ENCODE measurements at regions not wholly inside any gene's neighbourhood (a gene's known extent, or its start where the extent isn't known, plus 50 kb on each side); places are given as distances from the start of the nearest gene placed in this dataset.

DNA sequence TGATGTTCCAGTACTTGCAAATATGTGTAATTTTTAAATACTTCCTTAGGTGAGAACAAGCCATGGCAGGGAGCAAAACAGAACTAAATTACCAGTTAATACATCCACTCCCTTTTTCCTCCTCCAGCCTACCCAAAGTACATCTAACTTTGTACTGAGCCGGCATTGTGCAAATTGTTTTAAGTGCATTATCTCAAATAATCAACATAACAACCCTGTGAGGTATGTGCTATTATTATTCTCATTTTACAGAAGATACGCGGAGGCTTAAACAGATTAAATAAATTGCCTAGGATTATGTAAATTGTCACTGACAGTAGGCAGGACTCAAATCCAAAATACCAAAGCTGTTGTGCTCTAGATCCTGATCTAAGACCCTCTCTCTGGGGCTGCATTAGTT is 55.5 kb upstream of the KLF4 start:
- H3K4me3 ChIP-seq (ENCODE audit: low read depth, low read length): no peak overlapping the region
- TF ChIP-seq, protein P1, sequence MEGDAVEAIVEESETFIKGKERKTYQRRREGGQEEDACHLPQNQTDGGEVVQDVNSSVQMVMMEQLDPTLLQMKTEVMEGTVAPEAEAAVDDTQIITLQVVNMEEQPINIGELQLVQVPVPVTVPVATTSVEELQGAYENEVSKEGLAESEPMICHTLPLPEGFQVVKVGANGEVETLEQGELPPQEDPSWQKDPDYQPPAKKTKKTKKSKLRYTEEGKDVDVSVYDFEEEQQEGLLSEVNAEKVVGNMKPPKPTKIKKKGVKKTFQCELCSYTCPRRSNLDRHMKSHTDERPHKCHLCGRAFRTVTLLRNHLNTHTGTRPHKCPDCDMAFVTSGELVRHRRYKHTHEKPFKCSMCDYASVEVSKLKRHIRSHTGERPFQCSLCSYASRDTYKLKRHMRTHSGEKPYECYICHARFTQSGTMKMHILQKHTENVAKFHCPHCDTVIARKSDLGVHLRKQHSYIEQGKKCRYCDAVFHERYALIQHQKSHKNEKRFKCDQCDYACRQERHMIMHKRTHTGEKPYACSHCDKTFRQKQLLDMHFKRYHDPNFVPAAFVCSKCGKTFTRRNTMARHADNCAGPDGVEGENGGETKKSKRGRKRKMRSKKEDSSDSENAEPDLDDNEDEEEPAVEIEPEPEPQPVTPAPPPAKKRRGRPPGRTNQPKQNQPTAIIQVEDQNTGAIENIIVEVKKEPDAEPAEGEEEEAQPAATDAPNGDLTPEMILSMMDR (IDR thresholded peaks at IDR 0.05; ENCODE audit: borderline replicate concordance, insufficient read depth, low read depth, low read length): no peak

- TF ChIP-seq, protein P1 (IDR thresholded peaks at IDR 0.05; ENCODE audit: borderline replicate concordance, insufficient read depth, low read depth, low read length): no peak
- no peak overlapping the region for H3K4me3 ChIP-seq (ENCODE audit: low read depth, low read length)
Measured at GRCh38 chr9:107542411-107543157, 53.0 kb upstream of the KLF4 start.

DNA sequence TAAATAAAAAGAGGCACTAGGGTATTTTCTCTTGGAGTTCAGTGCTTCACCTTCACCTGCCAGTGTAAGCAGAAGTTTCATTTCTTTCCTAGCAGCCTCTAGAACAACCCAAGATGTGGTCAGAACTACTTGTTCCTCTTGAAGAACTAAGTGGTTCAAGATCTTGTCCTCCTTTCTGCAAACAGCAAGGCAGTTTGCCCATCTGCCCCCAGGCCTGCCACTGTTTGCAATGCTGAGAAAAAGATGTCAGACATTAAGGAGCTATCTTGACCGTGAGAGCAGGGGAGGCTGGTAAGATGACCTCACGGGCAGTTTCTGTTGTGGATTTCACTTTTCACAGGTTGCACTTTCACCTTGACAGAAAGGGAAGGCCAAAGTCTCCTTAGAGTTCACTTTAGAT is 52.0 kb upstream of the KLF4 start:
- TF ChIP-seq, protein P1 (IDR thresholded peaks at IDR 0.05; ENCODE audit: borderline replicate concordance, insufficient read depth, low read depth, low read length): no peak
- H3K4me3 ChIP-seq (ENCODE audit: low read depth, low read length): no peak overlapping the region

GRCh38 chr9:107540164-107540561 is 50.6 kb upstream of the KLF4 start:
- no peak overlapping the region for H3K4me3 ChIP-seq (ENCODE audit: low read depth, low read length)
- TF ChIP-seq, protein P1 (IDR thresholded peaks at IDR 0.05; ENCODE audit: borderline replicate concordance, insufficient read depth, low read depth, low read length): no peak

DNA sequence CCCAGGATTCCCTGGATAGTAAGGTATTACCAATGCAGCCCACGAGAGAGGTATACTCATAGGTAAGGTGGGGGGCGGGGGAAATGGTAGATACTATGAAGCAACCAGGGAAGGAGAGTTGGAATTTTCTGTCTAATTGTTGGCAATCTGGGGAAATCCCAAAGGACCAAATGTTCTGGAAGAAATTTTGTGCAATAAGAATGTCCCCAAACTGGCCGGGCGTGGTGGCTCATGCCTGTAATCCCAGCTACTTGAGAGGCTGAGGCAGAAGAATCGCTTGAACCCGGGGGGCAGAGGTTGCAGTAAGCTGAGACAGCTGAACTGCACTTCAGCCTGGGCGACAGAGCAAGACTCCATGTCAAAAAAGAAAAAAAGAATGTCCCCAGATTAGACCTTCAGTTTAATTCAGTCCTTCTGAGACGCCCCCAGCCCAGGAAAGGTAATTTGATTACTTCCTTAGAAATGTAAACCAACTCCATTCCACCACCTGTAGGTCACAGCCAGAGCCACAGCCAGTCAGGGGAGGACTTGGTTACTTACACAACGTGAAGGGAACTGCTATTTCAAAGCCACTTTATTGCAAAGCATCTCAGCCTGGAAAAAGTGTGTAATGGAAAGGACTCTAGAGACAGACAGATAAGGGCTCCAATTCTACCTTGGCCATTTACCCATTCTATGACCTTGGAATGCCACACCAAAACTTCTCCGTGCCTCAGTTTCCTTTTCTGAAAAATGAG is 50.0 kb upstream of the KLF4 start:
- H3K4me3 ChIP-seq (ENCODE audit: low read depth, low read length): no peak overlapping the region
- TF ChIP-seq, protein P1 (IDR thresholded peaks at IDR 0.05; ENCODE audit: borderline replicate concordance, insufficient read depth, low read depth, low read length): no peak

All from GM12875 (cell line).